H1 (cell line): ENCODE measurements at regions not wholly inside any gene's neighbourhood (a gene's known extent, or its start where the extent isn't known, plus 50 kb on each side); places are given as distances from the start of the nearest gene placed in this dataset.

Source experiments
- CHD7 ChIP-seq: fragments of 300-600 bp; sonication (generic); IDR thresholded peaks from 2 replicates; pipeline ENCODE4 v1.7.1; 2012; ENCODE audit warnings: low read length, moderate library complexity, mild to moderate bottlenecking, inconsistent platforms; ENCODE audit not compliant: insufficient replicate concordance
- CTCF ChIP-seq, 3 experiments: IDR thresholded peaks; 1 replicate in 2 of 3; 2 replicates in 1 of 3; pipeline versions ENCODE4 v1.5.1 to v1.6.1; 2011; ENCODE audit warnings: low read length in 3 of 3, mild to moderate bottlenecking in 3 of 3, inconsistent platforms in 2 of 3, low read depth in 1 of 3, moderate library complexity in 1 of 3; ENCODE audit not compliant: insufficient read depth in 1 of 3; ENCODE audit errors: control extremely low read depth in 1 of 3
- EP300 ChIP-seq, 2 experiments: IDR thresholded peaks; 1 replicate in 1 of 2; 2 replicates in 1 of 2; pipeline ENCODE4 v1.6.1; 2011 to 2012; ENCODE audit warnings: low read depth in 2 of 2, low read length in 2 of 2, mild to moderate bottlenecking in 2 of 2, borderline replicate concordance in 1 of 2, inconsistent platforms in 1 of 2, moderate library complexity in 1 of 2
- FOSL1 ChIP-seq: IDR thresholded peaks from 2 replicates; pipeline ENCODE4 v1.6.1; 2011; ENCODE audit warnings: mild to moderate bottlenecking, low read depth, low read length, moderate library complexity; ENCODE audit not compliant: insufficient read depth
- GABPA ChIP-seq: IDR thresholded peaks from 2 replicates; pipeline ENCODE4 v1.6.1; 2011; ENCODE audit warnings: mild to moderate bottlenecking, low read length, moderate library complexity, borderline replicate concordance; ENCODE audit not compliant: insufficient read depth
- JUN ChIP-seq: IDR thresholded peaks from 2 replicates; pipeline ENCODE4 v1.6.1; 2011; ENCODE audit warnings: low read depth, mild to moderate bottlenecking, improper control_type of control experiment, low read length
- POU5F1 ChIP-seq: IDR thresholded peaks from 2 replicates; pipeline ENCODE4 v1.6.1; 2011; ENCODE audit warnings: low read depth, mild to moderate bottlenecking, low read length, moderate library complexity
- SIRT6 ChIP-seq: IDR thresholded peaks from one replicate; pipeline ENCODE4 v1.7.1; 2012; ENCODE audit warnings: low read length, inconsistent platforms
- TCF12 ChIP-seq: IDR thresholded peaks from 2 replicates; pipeline ENCODE4 v1.6.1; 2011; ENCODE audit warnings: low read depth, mild to moderate bottlenecking, low read length

GRCh38 chr1:82153272-82153629 lies 352.5 kb downstream of the ADGRL2 start (continued):
- no peak for TF ChIP-seq CHD7
- no peak for TF ChIP-seq CTCF (IDR thresholded peaks at IDR 0.05; ENCODE audit: control extremely low read depth in 1 of 3, insufficient read depth in 1 of 3, low read depth in 1 of 3, low read length in 3 of 3)
- no peak for TF ChIP-seq GABPA
- TF ChIP-seq JUN = no peak
- no peak for TF ChIP-seq EP300 (IDR thresholded peaks at IDR 0.05; ENCODE audit: borderline replicate concordance in 1 of 2, low read depth in 2 of 2, low read length in 2 of 2)
- no peak for TF ChIP-seq SIRT6
- TF ChIP-seq POU5F1 = no peak
- TF ChIP-seq FOSL1 = no peak
- TF ChIP-seq TCF12 = no peak
